Calu3 (cell line): ENCODE measurements at regions not wholly inside any gene's neighbourhood (a gene's known extent, or its start where the extent isn't known, plus 50 kb on each side); places are given as distances from the start of the nearest gene placed in this dataset.

ENCODE experiments used
- BruUV-seq: library from RNA; stranded (reverse); fragments of 400-500 nt; replicated peaks from 2 replicates; lab custom pipeline; 2021; lab: Mats Ljungman, UMichigan
- CTCF ChIA-PET: fragments of 300-600 bp; sonication (Branson Sonifier 250); formaldehyde crosslinking; loops from one replicate; lab custom pipeline; 2022; ENCODE audit warnings: antibody characterized with exemption; lab: Charles Lee
- DNase-seq: peaks from one replicate; pipeline ENCODE4 v3.0.0; 2022
- H3K27ac Mint-ChIP-seq: one replicate; pipeline ENCODE4 v1.8.0; 2022; ENCODE audit warnings: mixed read lengths; ENCODE audit not compliant: unreplicated experiment
- H3K27me3 Mint-ChIP-seq: one replicate; pipeline ENCODE4 v1.8.0; 2022; ENCODE audit warnings: mixed read lengths; ENCODE audit not compliant: unreplicated experiment
- H3K36me3 Mint-ChIP-seq: one replicate; pipeline ENCODE4 v1.8.0; 2022; ENCODE audit warnings: mild to moderate bottlenecking, moderate library complexity, mixed read lengths; ENCODE audit not compliant: insufficient read depth, unreplicated experiment
- H3K4me1 Mint-ChIP-seq: one replicate; pipeline ENCODE4 v1.8.0; 2022; ENCODE audit warnings: mild to moderate bottlenecking, low read depth, mixed read lengths; ENCODE audit not compliant: unreplicated experiment
- H3K4me3 Mint-ChIP-seq: one replicate; pipeline ENCODE4 v1.8.0; 2022; ENCODE audit warnings: mild to moderate bottlenecking, low read depth, moderate library complexity, mixed read lengths; ENCODE audit not compliant: unreplicated experiment
- H3K9me3 Mint-ChIP-seq: one replicate; pipeline ENCODE4 v1.8.0; 2022; ENCODE audit warnings: low read depth, mixed read lengths; ENCODE audit not compliant: unreplicated experiment
- intact Hi-C: fragments of 100-400 bp; cut with micrococcal nuclease; formaldehyde crosslinking; loops from one replicate; pipeline ENCODE4 v1.10.0; 2022; ENCODE audit not compliant: unreplicated experiment
- TF ChIP-seq, protein P1 (sequence below): fragments of 200-600 bp; IDR thresholded peaks from one replicate; pipeline ENCODE4 v1.8.0; 2022; ENCODE audit warnings: antibody characterized with exemption; ENCODE audit not compliant: unreplicated experiment

DNA sequence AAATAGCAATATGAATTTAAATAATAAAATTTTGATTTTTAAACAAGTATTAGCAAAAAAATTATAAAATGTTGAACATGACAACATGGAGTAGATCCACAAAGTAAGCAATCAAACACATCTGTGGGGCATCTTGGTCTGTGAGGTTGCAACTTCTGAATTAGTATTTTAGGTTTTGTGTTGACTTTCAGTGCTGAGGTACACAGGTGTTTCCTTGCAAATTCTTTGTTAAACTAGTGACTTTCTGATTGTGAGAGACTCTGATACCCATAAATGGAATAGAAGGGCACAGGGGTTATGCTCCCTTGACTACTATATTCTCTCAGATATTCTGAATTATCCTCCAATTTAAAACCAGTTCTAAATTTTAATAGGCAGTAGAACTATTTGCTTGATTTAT is 841.7 kb downstream of the CDH8 start:
- Mint-ChIP-seq H3K36me3 (no peaks in the 10 kb centered on the region), H3K4me3 (no peak overlapping the region), H3K27ac (no peak overlapping the region), H3K4me1 (no peaks in the 10 kb centered on the region), H3K9me3 (peaks cover 16% of the 10 kb centered on the region), H3K27me3 (no peaks in the 10 kb centered on the region)
- DNase-seq = no peak
- CTCF ChIA-PET = no interaction called here
- no TSS peak for BruUV-seq
- TF ChIP-seq, protein P1, sequence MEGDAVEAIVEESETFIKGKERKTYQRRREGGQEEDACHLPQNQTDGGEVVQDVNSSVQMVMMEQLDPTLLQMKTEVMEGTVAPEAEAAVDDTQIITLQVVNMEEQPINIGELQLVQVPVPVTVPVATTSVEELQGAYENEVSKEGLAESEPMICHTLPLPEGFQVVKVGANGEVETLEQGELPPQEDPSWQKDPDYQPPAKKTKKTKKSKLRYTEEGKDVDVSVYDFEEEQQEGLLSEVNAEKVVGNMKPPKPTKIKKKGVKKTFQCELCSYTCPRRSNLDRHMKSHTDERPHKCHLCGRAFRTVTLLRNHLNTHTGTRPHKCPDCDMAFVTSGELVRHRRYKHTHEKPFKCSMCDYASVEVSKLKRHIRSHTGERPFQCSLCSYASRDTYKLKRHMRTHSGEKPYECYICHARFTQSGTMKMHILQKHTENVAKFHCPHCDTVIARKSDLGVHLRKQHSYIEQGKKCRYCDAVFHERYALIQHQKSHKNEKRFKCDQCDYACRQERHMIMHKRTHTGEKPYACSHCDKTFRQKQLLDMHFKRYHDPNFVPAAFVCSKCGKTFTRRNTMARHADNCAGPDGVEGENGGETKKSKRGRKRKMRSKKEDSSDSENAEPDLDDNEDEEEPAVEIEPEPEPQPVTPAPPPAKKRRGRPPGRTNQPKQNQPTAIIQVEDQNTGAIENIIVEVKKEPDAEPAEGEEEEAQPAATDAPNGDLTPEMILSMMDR = no peak
- intact Hi-C loops = loop anchor here (2.0 kb wide), 1 partner anchor 28 kb away; no protein-coding TSS in a partner anchor

DNA sequence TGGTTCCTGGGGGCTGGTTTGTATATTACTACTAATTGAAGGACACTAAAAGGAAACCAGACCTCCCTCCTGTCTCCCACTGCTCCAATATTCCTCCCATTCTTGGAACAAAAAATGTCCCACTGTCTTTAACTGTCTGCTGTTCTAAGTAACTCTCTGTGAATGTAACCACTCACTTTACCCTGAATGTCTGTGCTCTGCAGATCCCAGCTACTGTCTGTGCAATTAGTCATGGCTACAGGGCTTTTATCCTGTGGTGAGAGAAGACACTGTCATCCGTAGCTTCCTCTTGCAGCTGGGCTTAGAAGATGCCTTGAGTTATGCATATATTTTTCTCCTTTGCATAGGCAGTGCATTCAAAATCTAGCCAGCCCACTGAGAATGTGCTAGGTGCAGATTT is 853.8 kb downstream of the CDH8 start:
- H3K4me3 Mint-ChIP-seq = no peak overlapping the region
- H3K36me3 Mint-ChIP-seq = no peaks in the 10 kb centered on the region
- H3K27me3 Mint-ChIP-seq = no peaks in the 10 kb centered on the region
- CTCF ChIA-PET = no interaction called here
- intact Hi-C loops = no loop called here
- H3K9me3 Mint-ChIP-seq = peaks cover 14% of the 10 kb centered on the region
- no TSS peak for BruUV-seq
- TF ChIP-seq, protein P1 = no peak
- DNase-seq = no peak
- H3K27ac Mint-ChIP-seq = no peak overlapping the region
- H3K4me1 Mint-ChIP-seq = no peaks in the 10 kb centered on the region

DNA sequence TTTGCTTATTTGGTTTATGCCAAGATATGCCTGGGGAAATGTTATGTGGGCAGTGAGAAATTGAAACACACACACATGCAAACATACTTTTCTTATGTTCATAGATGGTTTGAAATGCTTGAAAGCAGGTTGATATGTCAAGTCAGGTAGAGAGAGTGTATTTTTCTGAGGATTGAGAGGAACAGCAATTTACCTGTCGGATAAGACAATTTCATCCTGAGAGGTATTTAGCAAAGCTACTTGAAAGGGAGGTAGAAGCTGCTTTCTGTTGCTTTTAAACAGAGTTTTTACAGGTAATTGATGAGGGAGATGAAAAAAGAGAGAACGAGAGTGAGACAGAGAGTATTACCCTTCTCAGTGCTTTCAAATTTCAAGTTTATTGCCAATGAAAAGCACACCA is 854.3 kb downstream of the CDH8 start:
- no peak overlapping the region for H3K4me3 Mint-ChIP-seq
- DNase-seq = no peak
- no peaks in the 10 kb centered on the region for H3K36me3 Mint-ChIP-seq
- H3K9me3 Mint-ChIP-seq = peaks cover 17% of the 10 kb centered on the region
- TF ChIP-seq, protein P1 = no peak
- no peaks in the 10 kb centered on the region for H3K27me3 Mint-ChIP-seq
- H3K27ac Mint-ChIP-seq = no peak overlapping the region
- CTCF ChIA-PET = no interaction called here
- intact Hi-C loops = no loop called here
- no peaks in the 10 kb centered on the region for H3K4me1 Mint-ChIP-seq
- no TSS peak for BruUV-seq

DNA sequence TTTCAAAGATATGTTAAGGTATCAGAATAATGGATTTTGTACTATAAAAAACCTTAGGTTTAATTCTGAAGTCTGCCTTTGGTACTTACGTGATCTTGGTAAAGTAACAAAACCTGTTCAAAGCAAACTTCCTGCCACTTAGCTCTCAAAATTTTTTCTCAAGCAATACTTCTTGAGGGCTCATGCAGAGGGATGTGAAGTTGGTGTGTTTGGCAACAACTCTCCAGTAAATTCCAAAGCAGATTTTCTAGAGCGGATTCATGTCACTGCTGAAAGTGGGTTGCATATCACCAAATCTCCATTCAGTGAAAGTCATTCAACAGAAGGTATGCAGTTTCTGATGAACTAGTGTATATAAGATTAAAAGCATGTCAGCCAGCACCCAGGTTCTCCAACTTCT is 856.7 kb downstream of the CDH8 start:
- TF ChIP-seq, protein P1 = no peak
- BruUV-seq = no TSS peak
- DNase-seq = no peak
- intact Hi-C loops = no loop called here
- no peak overlapping the region for H3K4me3 Mint-ChIP-seq
- H3K4me1 Mint-ChIP-seq = no peaks in the 10 kb centered on the region
- H3K27me3 Mint-ChIP-seq = no peaks in the 10 kb centered on the region
- no peaks in the 10 kb centered on the region for H3K36me3 Mint-ChIP-seq
- H3K27ac Mint-ChIP-seq = no peak overlapping the region
- H3K9me3 Mint-ChIP-seq = peaks cover 24% of the 10 kb centered on the region
- CTCF ChIA-PET = no interaction called here
